Mesendoderm (in vitro differentiated cells): ENCODE measurements at regions not wholly inside any gene's neighbourhood (a gene's known extent, or its start where the extent isn't known, plus 50 kb on each side); places are given as distances from the start of the nearest gene placed in this dataset.
A peak's percentile ranks its signal among the peaks of the same experiment; 100 is the strongest.

ENCODE experiments used
- DNase-seq: peaks from one replicate; pipeline ENCODE4 v3.0.0; 2013
- H2AK5ac ChIP-seq: 2 replicates; pipeline ENCODE4 v1.6.1; 2013; ENCODE audit warnings: low read length, inconsistent platforms
- H2BK120ac ChIP-seq: 2 replicates; pipeline ENCODE4 v1.6.1; 2013; ENCODE audit warnings: low read depth, mild to moderate bottlenecking, low read length, moderate library complexity, mixed read lengths
- H2BK15ac ChIP-seq: replicated peaks from 2 replicates; pipeline ENCODE4 v1.6.1; 2013; ENCODE audit warnings: low read depth, mild to moderate bottlenecking, moderate library complexity
- H2BK5ac ChIP-seq: 2 replicates; pipeline ENCODE4 v1.6.1; 2013; ENCODE audit warnings: low read length, inconsistent platforms
- H3K18ac ChIP-seq: 2 replicates; pipeline ENCODE4 v1.6.1; 2013; ENCODE audit warnings: mild to moderate bottlenecking, low read length, mixed read lengths
- H3K23ac ChIP-seq: one replicate; pipeline ENCODE4 v1.6.1; 2013; ENCODE audit warnings: low read length
- H3K27ac ChIP-seq: 2 replicates; pipeline ENCODE4 v1.5.1; 2013; ENCODE audit warnings: low read depth, mild to moderate bottlenecking, inconsistent platforms, low read length, moderate library complexity
- H3K27me3 ChIP-seq: 2 replicates; pipeline ENCODE4 v1.6.1; 2013; ENCODE audit warnings: low read length, control low read depth, mild to moderate bottlenecking, inconsistent platforms; ENCODE audit not compliant: insufficient read depth, poor library complexity
- H3K36me3 ChIP-seq: 2 replicates; pipeline ENCODE4 v1.6.1; 2013; ENCODE audit warnings: low read length, inconsistent platforms; ENCODE audit not compliant: control insufficient read depth, insufficient read depth
- H3K4ac ChIP-seq: one replicate; pipeline ENCODE4 v1.6.1; 2013; ENCODE audit warnings: low read depth, mild to moderate bottlenecking, low read length, moderate library complexity
- H3K4me1 ChIP-seq: 2 replicates; pipeline ENCODE4 v1.6.1; 2013; ENCODE audit warnings: low read depth, low read length, inconsistent platforms; ENCODE audit not compliant: control insufficient read depth
- H3K4me2 ChIP-seq: 2 replicates; pipeline ENCODE4 v1.6.1; 2013; ENCODE audit warnings: low read length
- H3K4me3 ChIP-seq: 2 replicates; pipeline ENCODE4 v1.5.1; 2013; ENCODE audit warnings: mild to moderate bottlenecking, low read length
- H3K56ac ChIP-seq: one replicate; pipeline ENCODE4 v1.6.1; 2013; ENCODE audit warnings: low read length
- H3K79me1 ChIP-seq: 2 replicates; pipeline ENCODE4 v1.6.1; 2013; ENCODE audit warnings: low read length, inconsistent platforms
- H3K79me2 ChIP-seq: 2 replicates; pipeline ENCODE4 v1.6.1; 2013; ENCODE audit warnings: mild to moderate bottlenecking, low read length; ENCODE audit not compliant: control insufficient read depth, insufficient read depth
- H3K9ac ChIP-seq: 2 replicates; pipeline ENCODE4 v1.6.1; 2013; ENCODE audit warnings: low read length, inconsistent platforms
- H4K5ac ChIP-seq: one replicate; pipeline ENCODE4 v1.6.1; 2013; ENCODE audit warnings: low read length
- H4K8ac ChIP-seq: one replicate; pipeline ENCODE4 v1.6.1; 2013; ENCODE audit warnings: low read depth, mild to moderate bottlenecking, control low read depth, low read length, moderate library complexity
- WGBS: extraction: QIAGEN DNeasy Blood & Tissue Kit; methylation state at CpG from one replicate; pipeline ENCODE4 v1.1.7; 2013; ENCODE audit warnings: low lambda C conversion rate, missing lambda C conversion rate; ENCODE audit not compliant: insufficient coverage; ENCODE audit errors: extremely low coverage; 5-methylcytosine and 5-hydroxymethylcytosine counted together

- Histone ChIP-seq H3K23ac (no peak overlapping the region), H3K4me2 (no peak overlapping the region), H3K9ac (no peak overlapping the region), H3K36me3 (no peaks in the 10 kb centered on the region), H3K4me1 (no peaks in the 10 kb centered on the region), H3K4me3 (no peak overlapping the region), H3K27ac (no peak overlapping the region), H3K79me2 (no peaks in the 10 kb centered on the region), H3K4ac (no peak overlapping the region), H3K79me1 (no peaks in the 10 kb centered on the region), H2BK15ac (no peak overlapping the region), H2BK5ac (no peak overlapping the region), H4K5ac (no peak overlapping the region), H4K8ac (no peak overlapping the region), H3K27me3 (no peaks in the 10 kb centered on the region), H3K56ac (no peak overlapping the region), H2BK120ac (no peak overlapping the region), H2AK5ac (no peak overlapping the region), H3K18ac (no peak overlapping the region)
- DNase-seq: no peak
- no CpG with 5 or more reads among the region's 5 CpGs for WGBS
These were observed 93.0 kb upstream of the PBX1 start for GRCh38 chr1:164466001-164466421.

GRCh38 chr1:164466429-164466828 lies 92.6 kb upstream of the PBX1 start:
- H3K9ac ChIP-seq: no peak overlapping the region
- H3K4me2 ChIP-seq: no peak overlapping the region
- H2BK15ac ChIP-seq: no peak overlapping the region
- H3K27ac ChIP-seq: no peak overlapping the region
- no peak overlapping the region for H4K8ac ChIP-seq
- H4K5ac ChIP-seq: no peak overlapping the region
- no peak overlapping the region for H3K56ac ChIP-seq
- H3K79me1 ChIP-seq: no peaks in the 10 kb centered on the region
- H3K23ac ChIP-seq: no peak overlapping the region
- no peak overlapping the region for H2AK5ac ChIP-seq
- no peak overlapping the region for H2BK120ac ChIP-seq
- H3K36me3 ChIP-seq: no peaks in the 10 kb centered on the region
- no peak overlapping the region for H3K4me3 ChIP-seq
- H3K79me2 ChIP-seq: no peaks in the 10 kb centered on the region
- no peaks in the 10 kb centered on the region for H3K27me3 ChIP-seq
- H3K4me1 ChIP-seq: no peaks in the 10 kb centered on the region
- WGBS: no CpG with 5 or more reads among the region's 5 CpGs
- H3K18ac ChIP-seq: no peak overlapping the region
- H3K4ac ChIP-seq: no peak overlapping the region
- no peak for DNase-seq
- H2BK5ac ChIP-seq: no peak overlapping the region

GRCh38 chr1:164470996-164471395 lies 88.0 kb upstream of the PBX1 start:
- H3K36me3 ChIP-seq: no peaks in the 10 kb centered on the region
- no CpG with 5 or more reads among the region's 5 CpGs for WGBS
- no peak overlapping the region for H3K23ac ChIP-seq
- H3K79me2 ChIP-seq: no peaks in the 10 kb centered on the region
- no peaks in the 10 kb centered on the region for H3K79me1 ChIP-seq
- no peak overlapping the region for H3K4ac ChIP-seq
- no peak overlapping the region for H3K56ac ChIP-seq
- no peak overlapping the region for H2AK5ac ChIP-seq
- H4K5ac ChIP-seq: no peak overlapping the region
- H2BK15ac ChIP-seq: no peak overlapping the region
- H3K27me3 ChIP-seq: no peaks in the 10 kb centered on the region
- no peak overlapping the region for H3K4me2 ChIP-seq
- H3K27ac ChIP-seq: no peak overlapping the region
- no peak overlapping the region for H4K8ac ChIP-seq
- H3K4me1 ChIP-seq: peaks cover 4% of the 10 kb centered on the region
- no peak overlapping the region for H3K9ac ChIP-seq
- no peak overlapping the region for H2BK120ac ChIP-seq
- H3K18ac ChIP-seq: no peak overlapping the region
- no peak for DNase-seq
- H2BK5ac ChIP-seq: no peak overlapping the region
- no peak overlapping the region for H3K4me3 ChIP-seq

- H3K27me3 ChIP-seq: no peaks in the 10 kb centered on the region
- no peak overlapping the region for H3K4me3 ChIP-seq
- H3K27ac ChIP-seq: no peak overlapping the region
- H3K9ac ChIP-seq: no peak overlapping the region
- H4K5ac ChIP-seq: no peak overlapping the region
- H3K18ac ChIP-seq: no peak overlapping the region
- H4K8ac ChIP-seq: no peak overlapping the region
- no peaks in the 10 kb centered on the region for H3K79me1 ChIP-seq
- H2BK5ac ChIP-seq: no peak overlapping the region
- no peak overlapping the region for H3K56ac ChIP-seq
- no peak overlapping the region for H2AK5ac ChIP-seq
- H3K4me1 ChIP-seq: peaks cover 4% of the 10 kb centered on the region
- no peak overlapping the region for H3K4ac ChIP-seq
- H2BK15ac ChIP-seq: no peak overlapping the region
- DNase-seq: peak; percentile 36
- H3K79me2 ChIP-seq: no peaks in the 10 kb centered on the region
- no peak overlapping the region for H3K4me2 ChIP-seq
- H3K23ac ChIP-seq: no peak overlapping the region
- H2BK120ac ChIP-seq: no peak overlapping the region
- no peaks in the 10 kb centered on the region for H3K36me3 ChIP-seq
- no CpG with 5 or more reads among the region's 1 CpG for WGBS
These were observed 86.1 kb upstream of the PBX1 start for GRCh38 chr1:164472841-164473240.

- H3K4me3 ChIP-seq: no peak overlapping the region
- H2BK120ac ChIP-seq: no peak overlapping the region
- no peaks in the 10 kb centered on the region for H3K36me3 ChIP-seq
- no peaks in the 10 kb centered on the region for H3K27me3 ChIP-seq
- H4K8ac ChIP-seq: no peak overlapping the region
- H3K4ac ChIP-seq: no peak overlapping the region
- no peak overlapping the region for H3K9ac ChIP-seq
- no peak overlapping the region for H3K27ac ChIP-seq
- H2AK5ac ChIP-seq: peak overlapping the region; percentile 47
- DNase-seq: peak; percentile 23
- no peak overlapping the region for H2BK15ac ChIP-seq
- no peak overlapping the region for H2BK5ac ChIP-seq
- H3K79me1 ChIP-seq: no peaks in the 10 kb centered on the region
- H3K23ac ChIP-seq: no peak overlapping the region
- no peak overlapping the region for H4K5ac ChIP-seq
- H3K56ac ChIP-seq: no peak overlapping the region
- no peaks in the 10 kb centered on the region for H3K79me2 ChIP-seq
- peaks cover 4% of the 10 kb centered on the region for H3K4me1 ChIP-seq
- no peak overlapping the region for H3K18ac ChIP-seq
- WGBS: no CpG with 5 or more reads among the region's 3 CpGs
- H3K4me2 ChIP-seq: no peak overlapping the region
These were observed 85.4 kb upstream of the PBX1 start for GRCh38 chr1:164473544-164473943.

- Histone ChIP-seq H2AK5ac (no peak overlapping the region), H3K27me3 (no peaks in the 10 kb centered on the region), H3K36me3 (no peaks in the 10 kb centered on the region), H3K9ac (no peak overlapping the region), H3K4ac (no peak overlapping the region), H3K4me2 (no peak overlapping the region), H2BK120ac (no peak overlapping the region), H3K56ac (no peak overlapping the region), H3K79me1 (no peaks in the 10 kb centered on the region), H3K79me2 (no peaks in the 10 kb centered on the region), H3K18ac (no peak overlapping the region), H4K5ac (no peak overlapping the region), H3K4me3 (no peak overlapping the region), H3K4me1 (peaks cover 4% of the 10 kb centered on the region), H4K8ac (no peak overlapping the region), H3K23ac (no peak overlapping the region), H3K27ac (no peak overlapping the region), H2BK15ac (no peak overlapping the region), H2BK5ac (no peak overlapping the region)
- WGBS: no CpG with 5 or more reads among the region's 7 CpGs
- no peak for DNase-seq
These were observed 83.2 kb upstream of the PBX1 start for GRCh38 chr1:164475834-164476233.
